GM12891 (cell line): ENCODE measurements at regions not wholly inside any gene's neighbourhood (a gene's known extent, or its start where the extent isn't known, plus 50 kb on each side); places are given as distances from the start of the nearest gene placed in this dataset.

Experiments
- POLR2A ChIP-seq: IDR thresholded peaks from 2 replicates; pipeline ENCODE4 v1.6.1; 2011; ENCODE audit warnings: low read depth, low read length, control low read depth
- POLR2AphosphoS5 ChIP-seq: IDR thresholded peaks from 2 replicates; pipeline ENCODE4 v1.6.1; 2011; ENCODE audit warnings: low read depth, low read length, control low read depth
- TAF1 ChIP-seq: IDR thresholded peaks from 2 replicates; pipeline ENCODE4 v1.6.1; 2011; ENCODE audit warnings: low read depth, low read length, control low read depth

DNA sequence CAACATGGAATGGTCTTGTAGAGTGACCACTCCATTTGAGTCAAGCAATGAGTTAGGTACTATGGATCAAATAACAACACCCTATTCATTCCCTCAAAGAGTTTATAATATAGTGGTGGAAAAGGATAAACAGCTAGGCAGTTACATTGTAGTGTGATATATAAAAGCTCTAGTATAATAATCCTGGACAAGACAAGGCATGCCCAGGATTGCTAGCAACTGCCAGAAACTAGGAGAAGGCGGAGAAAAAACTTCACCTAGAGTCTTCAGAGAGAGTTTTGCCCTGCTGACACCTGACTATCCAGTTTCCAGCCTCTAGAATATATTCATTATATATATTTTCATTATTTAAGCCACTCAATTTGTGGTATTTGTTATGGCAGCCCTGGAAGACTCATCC, 530.6 kb downstream of the KLF12 start:
- TF ChIP-seq POLR2A (no peak), TAF1 (no peak), POLR2AphosphoS5 (no peak)
